Esophagus squamous epithelium (tissue), 4 donors: ENCODE measurements at regions not wholly inside any gene's neighbourhood (a gene's known extent, or its start where the extent isn't known, plus 50 kb on each side); places are given as distances from the start of the nearest gene placed in this dataset.

ENCODE experiments used
- CTCF ChIP-seq, 6 experiments: fragments of 450-650 bp in 4 of 6; fragments of 200-600 bp in 2 of 6; sonication (generic) in 2 of 6; IDR thresholded peaks; one replicate each; pipeline ENCODE4 v1.5.1; 2016 to 2019; ENCODE audit warnings: antibody characterized with exemption in 6 of 6, mild to moderate bottlenecking in 4 of 6, moderate library complexity in 4 of 6
- POLR2A ChIP-seq, 4 donors: fragments of 450-650 bp; IDR thresholded peaks; one replicate each; pipeline ENCODE4 v1.6.1; 2017; ENCODE audit warnings: antibody characterized with exemption in 4 of 4, mild to moderate bottlenecking in 4 of 4, moderate library complexity in 3 of 4

GRCh38 chr6:19465760-19466159, 371.4 kb upstream of the ID4 start:
- TF ChIP-seq CTCF (IDR thresholded peaks at IDR 0.05), result no peak
- TF ChIP-seq POLR2A (IDR thresholded peaks at IDR 0.05), result no peak
